AG08396 (cell line): ENCODE measurements at regions not wholly inside any gene's neighbourhood (a gene's known extent, or its start where the extent isn't known, plus 50 kb on each side); places are given as distances from the start of the nearest gene placed in this dataset.
A peak's percentile ranks its signal among the peaks of the same experiment; 100 is the strongest.
"Not testable (repeated sequence)": the region's sequence is repeated elsewhere in the genome, so short reads cannot be mapped to it uniquely, and the experiment has no call there.

Source experiments
- DNase-seq: peaks from one replicate; pipeline ENCODE4 v3.0.0; 2012; ENCODE audit warnings: low spot score, mixed read lengths

DNA sequence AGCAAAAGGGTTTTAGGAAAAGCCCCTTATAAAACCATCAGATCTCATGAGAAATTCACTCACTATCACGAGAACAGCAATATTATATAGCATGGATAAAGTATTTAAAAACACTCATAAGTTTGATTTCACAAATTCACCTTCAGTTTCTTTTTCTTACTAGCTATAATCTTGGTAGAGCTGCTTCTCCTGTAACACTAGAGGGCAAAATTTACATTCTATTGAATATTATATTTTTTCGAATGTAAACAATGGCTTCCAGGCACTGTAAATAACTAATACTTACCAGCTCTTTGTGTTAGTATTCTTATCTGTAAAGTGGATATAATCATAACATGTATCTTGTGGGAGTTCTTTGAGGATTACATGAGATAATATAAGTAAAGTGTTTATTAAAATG lies 259.6 kb downstream of the CCER1 start:
- no peak for DNase-seq

DNA sequence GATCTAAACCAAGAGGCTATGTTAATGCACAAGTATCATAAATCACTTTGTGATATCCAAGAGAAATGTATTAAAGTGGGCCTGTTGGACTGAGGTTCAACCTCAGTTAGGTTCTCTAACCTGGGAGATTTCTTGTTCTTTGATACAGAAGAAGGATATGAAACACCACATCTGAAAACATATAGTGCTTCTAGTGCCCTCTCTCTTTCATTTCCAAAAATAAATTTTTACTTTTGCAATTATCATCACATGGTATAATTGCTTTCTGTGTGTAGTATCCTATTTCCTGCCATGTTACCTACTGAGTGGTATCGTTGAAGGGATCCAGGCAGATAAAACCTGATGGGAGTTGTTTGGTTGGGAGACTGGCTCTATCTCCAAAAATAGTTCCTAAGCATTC lies 264.9 kb downstream of the CCER1 start:
- no peak for DNase-seq

DNA sequence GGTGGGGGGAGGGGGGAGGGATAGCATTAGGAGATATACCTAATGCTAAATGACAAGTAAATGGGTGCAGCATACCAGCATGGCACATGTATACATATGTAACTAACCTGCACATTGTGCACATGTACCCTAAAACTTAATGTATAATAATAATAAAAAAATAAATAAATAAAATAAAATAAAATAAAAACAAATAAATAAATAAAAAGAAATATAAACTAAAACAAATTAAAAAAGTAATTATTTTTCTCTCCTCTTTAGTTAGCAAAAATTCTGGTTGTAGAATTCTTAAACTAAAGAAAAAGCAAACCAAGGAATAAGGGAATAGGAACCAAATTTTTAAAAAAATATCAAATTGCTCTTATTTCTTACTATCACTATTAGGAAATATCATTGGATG lies 267.3 kb downstream of the CCER1 start:
- not testable (repeated sequence) for DNase-seq

DNA sequence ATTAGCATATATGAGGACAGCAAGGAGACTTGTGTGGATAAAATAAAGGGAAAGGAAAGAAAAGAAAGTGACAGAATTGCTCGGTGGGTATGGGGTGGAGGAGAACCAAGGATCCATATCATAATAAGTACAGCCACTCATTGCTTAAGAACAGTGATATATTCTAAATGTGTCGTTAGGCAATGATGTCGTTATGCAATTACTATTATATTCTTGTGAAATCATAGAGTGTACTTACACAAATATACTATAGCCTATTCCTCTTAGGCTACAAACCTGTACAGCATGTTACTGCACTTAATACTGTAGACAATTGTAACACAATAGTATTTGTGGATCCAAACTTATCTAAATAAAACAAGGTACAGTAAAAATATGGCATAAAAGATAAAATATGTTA lies 271.1 kb downstream of the CCER1 start:
- no peak for DNase-seq

DNA sequence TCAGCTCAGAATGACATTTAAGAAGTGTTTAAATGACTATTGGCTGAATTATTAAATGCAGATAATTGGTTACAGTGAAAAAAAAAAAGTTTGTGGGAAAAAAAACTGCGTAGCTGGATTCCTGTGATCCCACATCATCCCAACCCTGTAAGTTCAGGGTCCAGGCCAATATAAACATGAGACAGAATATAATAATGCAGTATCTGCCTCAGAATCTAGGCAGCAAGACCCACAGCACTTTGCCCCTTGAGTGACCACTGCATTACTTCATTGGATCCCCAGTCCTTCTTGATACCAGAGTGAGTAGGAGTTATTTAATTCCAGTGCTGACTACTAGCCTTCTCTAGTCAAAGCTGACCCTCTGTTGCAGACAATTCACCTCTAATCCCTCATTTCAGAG lies 272.6 kb downstream of the CCER1 start:
- peak; percentile 17 for DNase-seq

DNA sequence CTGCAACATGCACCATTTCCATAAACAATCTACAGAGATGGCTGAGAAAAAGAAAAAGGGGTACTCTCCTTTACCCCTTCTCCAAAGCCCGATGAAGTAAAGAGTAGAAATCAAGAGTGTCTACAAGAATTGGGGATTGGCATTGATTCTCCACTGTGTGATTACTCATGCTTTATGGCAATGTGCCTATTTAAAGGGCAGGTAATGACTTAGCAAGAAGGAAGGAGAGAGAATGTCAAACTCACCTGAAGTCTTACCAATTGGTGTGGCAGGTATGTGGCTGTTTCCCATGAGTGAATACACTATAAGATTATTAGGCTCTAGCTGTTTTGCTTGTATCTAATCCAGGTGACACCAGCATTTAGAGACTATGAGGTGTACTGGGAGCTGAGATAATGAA lies 275.3 kb downstream of the CCER1 start:
- DNase-seq: no peak

DNA sequence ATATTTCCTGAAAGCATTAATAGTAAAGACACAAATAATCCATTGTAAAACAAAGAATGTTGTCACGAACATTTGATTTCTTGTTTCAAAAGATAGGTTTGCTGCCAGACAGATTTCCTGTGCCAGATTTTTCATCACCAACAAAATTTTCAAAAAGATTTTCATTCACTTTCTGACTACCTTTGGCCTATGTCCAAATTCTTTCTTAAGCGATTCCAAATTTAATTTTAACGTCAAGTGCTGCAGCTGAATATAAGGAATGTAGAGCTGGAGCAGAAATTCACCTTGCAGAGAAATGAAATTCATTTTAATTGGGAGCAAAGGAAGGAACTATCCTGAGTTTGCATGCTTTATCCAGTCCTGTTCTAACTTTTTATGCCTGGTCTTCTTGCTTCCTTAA lies 277.4 kb downstream of the CCER1 start:
- no peak for DNase-seq

DNA sequence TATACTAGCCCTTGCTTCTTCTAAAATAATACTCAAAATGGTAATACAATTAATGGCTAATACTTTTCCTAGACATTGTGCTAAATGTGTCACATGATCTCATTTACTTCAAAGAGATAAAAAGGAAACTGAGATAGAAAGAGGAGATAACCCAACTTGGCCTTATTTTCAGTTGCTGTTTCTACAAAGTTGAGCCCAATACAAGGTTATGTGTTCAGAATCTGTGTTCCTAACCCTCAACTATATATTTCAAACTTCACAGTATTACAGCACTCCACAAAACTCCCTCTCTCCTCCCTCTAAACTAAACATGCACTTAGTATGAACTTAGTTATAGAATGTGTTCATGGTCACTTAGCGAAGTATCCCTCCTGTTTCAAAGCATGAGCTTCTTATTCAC lies 277.9 kb downstream of the CCER1 start:
- DNase-seq: no peak

DNA sequence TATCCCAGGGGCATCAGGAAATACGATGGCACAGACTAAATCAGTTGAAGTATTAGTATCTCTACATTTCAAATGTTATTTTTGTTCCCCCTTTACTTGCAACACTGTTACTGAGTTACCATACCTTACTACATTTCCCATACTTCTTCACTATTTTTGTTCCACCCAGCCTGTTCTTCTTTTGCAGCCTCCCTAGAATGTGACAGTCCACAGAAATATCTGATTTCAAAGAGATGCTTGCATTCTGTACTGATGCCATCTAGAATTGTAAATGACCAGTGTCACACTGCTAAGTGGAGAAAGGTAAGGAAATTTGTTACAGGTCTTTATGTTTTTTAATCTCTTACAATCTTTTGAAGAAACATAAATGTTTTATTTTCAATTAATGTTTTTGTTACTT lies 279.9 kb downstream of the CCER1 start:
- no peak for DNase-seq

DNA sequence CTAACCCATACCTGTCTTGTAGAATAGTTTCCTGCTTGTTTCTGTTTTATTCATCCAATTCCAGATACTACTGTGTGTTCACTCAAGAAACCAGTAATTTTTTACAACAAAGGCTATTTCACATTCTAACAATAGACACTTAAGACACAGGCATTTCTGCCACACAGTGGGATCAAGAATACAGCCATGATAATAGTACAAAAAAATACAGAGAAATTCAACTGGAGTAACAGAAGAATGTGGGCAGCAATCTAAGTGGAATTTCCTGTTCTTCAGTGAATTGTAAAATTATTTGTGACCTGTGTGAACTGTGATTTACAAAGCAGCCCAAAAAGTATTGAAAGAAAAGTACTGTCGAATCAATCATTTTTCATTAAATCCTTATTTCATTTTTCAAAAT lies 282.9 kb downstream of the CCER1 start:
- DNase-seq: no peak

DNA sequence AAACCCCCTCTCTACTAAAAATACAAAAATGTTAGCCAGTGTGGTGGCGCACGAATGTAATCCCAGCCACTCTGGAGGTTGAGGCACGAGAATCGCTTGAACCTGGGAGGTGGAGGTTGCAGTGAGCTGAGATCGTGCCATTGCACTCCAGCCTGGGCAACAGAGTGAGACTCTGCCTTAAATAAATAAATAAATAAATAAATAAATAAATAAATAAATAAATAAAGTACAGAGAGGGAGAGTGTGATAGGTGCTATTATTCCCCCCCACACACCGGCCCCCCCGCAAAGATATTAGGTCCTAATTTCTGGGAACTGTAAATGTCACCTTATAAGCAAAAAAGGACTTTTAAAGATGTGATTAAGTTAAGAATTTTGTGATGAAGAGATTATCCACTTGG lies 291.0 kb downstream of the CCER1 start:
- DNase-seq: not testable (repeated sequence)

DNA sequence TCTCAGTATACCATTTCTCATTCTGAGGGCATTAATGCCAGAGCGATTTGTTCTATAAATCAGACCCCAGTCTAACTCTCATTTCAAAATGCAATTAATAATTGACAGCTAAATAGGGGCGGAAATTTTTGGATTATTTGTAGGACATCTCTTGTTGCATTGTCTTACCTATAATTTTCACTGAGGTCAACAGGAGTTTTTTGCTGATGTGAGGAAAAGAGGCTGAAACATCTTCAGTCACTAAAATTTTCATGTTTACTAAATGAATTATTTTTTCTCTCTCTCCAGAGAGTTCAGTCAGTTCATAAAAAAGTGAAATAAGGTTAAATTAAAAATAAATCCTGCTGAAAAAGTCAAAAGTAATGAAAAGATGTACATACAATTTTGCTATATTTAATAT lies 295.9 kb downstream of the CCER1 start:
- DNase-seq: no peak

DNA sequence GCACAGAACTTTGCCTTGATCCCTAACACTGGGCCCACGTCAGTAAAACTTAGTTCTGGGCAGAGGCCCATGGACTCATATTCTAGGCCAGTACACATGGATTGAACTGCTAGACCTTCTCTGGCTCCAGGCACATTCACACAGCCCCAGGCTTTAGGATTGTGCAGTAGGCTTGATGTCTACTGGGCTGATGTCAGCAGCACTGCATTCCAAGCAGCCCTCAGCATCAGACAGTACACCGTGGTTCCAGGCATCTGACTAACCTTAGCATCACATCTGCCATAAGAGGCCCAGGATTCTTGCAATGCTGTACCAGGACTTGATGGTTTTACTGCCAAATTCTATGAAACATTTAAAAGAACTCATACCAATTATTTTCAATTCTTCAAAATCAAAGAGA lies 301.9 kb downstream of the CCER1 start:
- DNase-seq: peak; percentile 9

DNA sequence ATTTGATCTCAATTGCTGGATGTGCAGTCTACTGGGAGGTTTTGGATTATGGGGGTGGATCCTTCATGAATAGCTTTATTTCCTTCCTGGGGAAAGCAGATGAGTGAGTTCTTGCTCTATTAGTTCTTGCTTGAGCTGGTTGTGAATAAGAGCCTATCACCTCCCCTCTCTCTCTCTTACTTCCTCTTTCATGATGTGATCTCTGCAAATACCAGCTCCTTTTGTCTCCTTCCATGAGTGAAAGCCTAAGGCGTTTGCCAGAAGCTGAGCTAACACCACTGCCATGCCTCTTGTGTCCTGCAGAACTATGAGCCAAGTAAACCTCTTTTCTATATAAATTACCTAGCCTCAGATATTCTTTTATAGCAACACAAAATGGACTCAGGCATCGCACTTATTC lies 302.7 kb downstream of the CCER1 start:
- DNase-seq: no peak

DNA sequence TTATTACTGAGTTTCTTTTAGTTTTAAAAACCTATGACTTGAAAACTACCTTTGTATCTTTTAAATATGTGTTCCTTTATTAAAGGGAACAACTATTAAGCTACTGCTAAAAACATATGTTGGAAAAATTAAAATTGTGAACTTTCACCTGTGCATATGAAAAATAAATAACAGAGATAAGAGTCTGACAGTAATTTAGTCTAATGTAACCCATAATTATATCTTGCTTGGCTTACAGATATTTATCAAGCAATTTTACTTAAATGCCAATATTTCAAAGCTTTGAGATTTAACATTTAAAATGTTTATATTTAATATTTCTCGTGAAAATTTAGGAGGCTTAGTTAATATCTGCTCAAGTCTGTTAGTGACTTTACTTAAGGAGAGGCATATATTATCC lies 309.8 kb downstream of the CCER1 start:
- DNase-seq: no peak

DNA sequence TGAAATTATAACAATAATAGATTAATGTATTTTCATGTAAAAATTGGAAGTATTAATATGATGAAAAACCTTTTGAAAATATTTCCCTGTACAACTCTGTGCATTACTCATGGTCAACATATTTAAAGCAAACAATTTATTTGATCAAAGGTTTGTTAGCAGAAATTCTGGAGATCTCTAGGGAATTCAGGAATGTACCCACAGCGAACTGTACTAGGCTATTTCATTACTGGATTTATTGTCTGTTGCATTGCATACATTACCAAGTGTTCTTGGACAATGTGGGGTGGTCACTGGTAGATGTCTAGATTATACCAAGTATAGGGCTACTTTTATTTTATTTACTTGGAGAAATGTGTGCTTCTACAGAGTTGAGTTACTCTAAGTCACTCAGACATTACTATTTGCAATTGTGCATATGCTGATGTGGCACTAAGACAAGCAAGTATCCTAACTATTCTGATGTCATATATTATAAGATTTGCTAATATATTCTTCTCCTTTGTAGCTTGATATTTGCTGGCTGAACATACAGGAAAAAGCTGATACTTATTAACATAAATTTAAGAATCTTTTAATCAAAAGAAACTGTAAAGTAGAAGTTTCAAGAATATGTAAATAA lies 323.3 kb downstream of the CCER1 start:
- DNase-seq: no peak

DNA sequence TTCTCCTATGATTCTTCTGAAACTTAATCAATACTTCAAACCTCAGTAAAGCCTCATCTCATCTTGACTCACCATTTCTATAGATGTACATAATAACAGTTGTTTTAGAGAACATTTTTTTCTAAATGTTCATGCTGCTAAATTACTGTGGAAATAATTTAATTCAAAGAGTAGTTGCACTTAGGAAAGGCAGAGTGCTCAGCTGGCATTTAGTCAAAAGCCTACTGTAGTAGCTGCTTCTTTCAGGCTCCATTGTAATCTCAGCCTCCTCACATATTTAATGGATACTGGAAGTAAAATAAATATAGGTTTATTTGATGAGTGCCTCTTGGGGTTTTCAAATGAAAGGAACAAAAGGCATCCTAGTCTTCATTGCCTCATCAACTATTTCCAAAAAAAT lies 325.0 kb downstream of the CCER1 start:
- no peak for DNase-seq

DNA sequence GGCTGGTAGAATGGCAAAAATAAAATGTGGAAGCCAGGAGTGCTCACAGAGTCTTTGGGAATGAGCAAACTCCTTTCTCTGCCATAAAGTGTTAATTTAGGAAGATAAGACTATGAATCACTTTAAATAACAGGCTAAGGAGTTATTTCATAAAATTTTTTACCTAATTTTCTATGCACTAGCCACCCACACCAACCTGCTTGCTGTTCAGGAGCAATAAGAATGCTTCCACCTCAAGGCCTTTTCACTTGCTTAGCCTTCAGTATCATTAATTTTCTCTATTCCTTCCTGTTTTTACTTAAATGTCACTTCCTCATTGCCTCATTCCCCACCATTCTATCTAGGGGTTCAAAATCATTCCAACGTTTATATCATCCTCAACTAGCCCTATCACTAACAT lies 326.8 kb downstream of the CCER1 start:
- DNase-seq: no peak

DNA sequence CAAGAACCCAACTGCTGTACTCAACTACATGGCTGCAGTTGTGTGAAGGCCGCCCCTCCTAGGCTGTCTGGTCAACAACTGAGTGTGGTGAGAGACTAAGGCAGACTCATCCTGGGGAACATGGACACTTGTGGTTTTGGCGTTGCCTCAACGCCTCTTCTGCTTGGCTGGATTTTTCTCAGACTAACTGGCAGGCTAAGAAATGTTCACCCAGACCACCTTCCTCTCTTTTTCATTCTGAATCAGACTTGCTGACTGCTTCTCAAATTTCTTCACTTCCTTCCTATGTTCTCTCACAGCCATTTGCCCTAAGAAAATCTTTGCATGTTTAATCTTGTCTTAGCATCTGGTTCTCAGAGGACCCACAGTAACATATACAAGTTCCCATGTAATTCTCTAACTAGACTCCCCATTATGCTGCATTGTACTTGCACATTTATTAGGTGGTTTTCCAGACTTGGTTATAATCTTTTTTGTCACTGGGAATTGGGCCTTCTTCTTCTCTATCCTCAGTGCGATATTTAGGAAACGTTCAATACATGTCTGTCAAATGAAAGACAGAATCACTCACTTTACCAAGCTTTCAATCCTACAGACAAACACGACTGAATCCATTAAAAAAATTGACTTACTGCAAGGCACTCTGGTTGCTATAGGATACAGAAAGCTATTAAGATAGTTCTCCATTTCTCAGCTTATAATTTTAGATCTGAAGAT lies 327.6 kb downstream of the CCER1 start:
- DNase-seq: no peak

DNA sequence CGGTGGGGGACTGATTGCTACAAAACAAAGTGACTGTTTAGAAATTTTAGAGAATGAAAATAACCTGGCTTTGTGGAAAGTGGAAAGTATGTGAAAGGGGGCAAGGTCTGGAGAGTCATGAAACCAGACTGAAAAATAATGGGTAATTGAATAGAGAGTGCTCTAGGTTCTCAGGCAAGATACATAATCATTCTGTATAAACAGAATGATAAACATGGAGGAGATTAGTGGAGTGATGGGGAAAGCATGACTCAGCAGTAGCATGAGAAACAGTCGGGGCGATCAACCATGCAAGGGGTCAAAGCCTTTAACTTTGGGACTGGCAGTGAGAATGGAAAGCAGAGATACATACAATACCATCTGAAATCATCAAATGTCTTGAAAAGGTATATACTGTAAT lies 332.5 kb downstream of the CCER1 start:
- peak; percentile 1 for DNase-seq

DNA sequence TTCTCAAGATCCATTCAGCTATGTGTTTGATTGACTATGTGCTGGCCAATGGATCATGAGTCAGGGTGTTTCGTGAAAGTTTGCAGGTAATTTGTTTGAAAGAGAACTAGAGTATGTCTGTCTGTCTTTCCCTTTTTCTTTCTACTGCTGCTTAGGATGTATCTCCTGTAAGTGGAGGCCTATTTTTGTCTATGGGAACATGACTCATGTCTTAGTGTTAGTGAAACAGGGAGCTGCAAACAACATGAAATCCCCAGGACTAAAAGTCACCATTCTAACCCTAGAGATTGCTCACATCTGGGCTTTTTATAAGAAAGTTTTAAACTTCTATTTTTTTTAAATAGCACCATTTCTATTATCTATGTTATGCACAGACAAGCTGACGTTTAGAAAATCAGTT lies 333.0 kb downstream of the CCER1 start:
- DNase-seq: peak; percentile 2

DNA sequence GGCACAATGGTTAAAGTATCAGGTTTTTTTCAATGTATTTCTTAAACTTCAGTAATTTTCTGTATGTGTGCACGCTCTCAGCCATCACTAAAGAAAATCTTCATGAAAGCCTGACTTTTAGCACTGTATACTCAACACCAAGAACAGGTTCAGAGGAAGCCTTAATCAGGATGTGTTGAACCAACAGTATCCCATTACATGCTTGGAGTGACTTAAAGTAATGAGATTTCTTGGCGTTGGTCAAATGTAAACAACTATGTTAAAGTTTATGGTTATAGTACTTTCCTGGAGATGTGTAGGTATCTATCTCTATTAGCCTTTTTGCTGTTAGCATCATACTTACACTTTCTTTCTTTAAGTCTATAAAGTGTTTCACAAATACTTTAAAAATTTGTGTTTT lies 335.0 kb downstream of the CCER1 start:
- DNase-seq: no peak

DNA sequence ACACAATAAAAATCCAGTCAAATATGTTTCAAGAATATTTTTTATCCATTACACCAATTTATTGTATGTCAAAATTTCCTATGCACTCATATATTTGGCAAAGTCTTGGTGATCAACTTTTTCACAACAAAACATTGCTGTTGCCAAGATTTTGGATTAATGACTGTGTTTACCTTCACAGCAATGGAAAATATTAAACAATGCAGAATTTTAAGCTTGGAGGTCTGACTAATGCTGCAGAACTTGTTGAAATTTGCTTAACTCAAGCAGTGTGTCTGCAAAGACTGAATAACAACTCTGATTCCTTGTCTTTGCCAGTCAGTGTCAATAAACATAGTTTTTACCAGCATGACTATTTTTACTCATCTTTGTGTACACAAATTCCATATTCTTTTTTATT lies 336.4 kb downstream of the CCER1 start:
- no peak for DNase-seq

DNA sequence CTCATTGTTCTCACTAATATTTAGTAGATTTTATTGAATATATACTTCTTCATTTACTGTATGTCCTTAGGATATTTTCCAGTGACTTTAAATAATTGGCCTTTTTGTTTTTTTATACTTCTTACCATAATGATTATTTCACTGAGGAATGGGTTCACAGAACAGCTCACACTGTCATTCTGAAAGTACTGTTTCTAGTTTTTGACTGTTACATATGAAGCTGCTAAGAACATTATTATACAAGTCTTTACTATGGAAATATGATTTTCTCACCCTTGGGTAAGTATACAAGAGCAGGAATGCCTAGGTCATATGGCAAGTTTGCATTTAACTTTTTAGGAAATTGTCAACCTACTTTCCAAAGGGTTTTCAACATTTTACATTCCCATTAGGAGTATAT lies 343.1 kb downstream of the CCER1 start:
- no peak for DNase-seq
